ENCODE measurements at regions not wholly inside any gene's neighbourhood (a gene's known extent, or its start where the extent isn't known, plus 50 kb on each side); places are given as distances from the start of the nearest gene placed in this dataset.

DNA sequence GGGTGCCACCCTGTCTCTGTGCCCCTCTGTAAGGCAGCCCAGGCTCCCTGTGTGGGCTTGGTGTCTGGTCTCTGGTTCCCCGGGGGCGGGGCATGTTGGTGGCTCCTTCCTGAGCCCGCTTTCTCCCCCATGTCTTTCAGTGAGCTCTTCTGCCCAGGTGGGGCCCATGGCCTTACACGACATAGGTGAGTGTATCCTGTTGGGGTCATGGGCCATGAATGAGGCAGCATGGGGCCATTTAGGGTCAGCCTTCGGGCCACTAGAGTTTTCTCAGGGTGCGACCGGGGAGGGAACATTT is 195.1 kb downstream of the UBE3A start:
- Histone ChIP-seq H3K36me3 (ENCODE audit: control insufficient read depth in 2 of 4, insufficient read depth in 4 of 4, low read length in 3 of 4) (no peaks in the 10 kb centered on the region), H3K56ac (replicated peaks; ENCODE audit: insufficient read length, low read depth, low read length) (no peak overlapping the region), H3K79me1 (ENCODE audit: low read depth, low read length) (no peaks in the 10 kb centered on the region), H3K23ac (ENCODE audit: insufficient read length) (no peak overlapping the region), H4K8ac (ENCODE audit: extremely low read depth, insufficient read depth, low read length) (no peak overlapping the region), H3K23me2 (ENCODE audit: low read depth, low read length) (no peaks in the 10 kb centered on the region), H2BK5ac (ENCODE audit: low read depth, low read length) (no peak overlapping the region), H3K18ac (ENCODE audit: extremely low read depth, low read length) (no peak overlapping the region), H3K9ac (replicated peaks in 1 of 4; ENCODE audit: extremely low read depth in 1 of 4, low read depth in 3 of 4, low read length in 3 of 4) (no peak overlapping the region), H2AFZ (ENCODE audit: low read length) (no peak overlapping the region), H3K79me2 (ENCODE audit: control insufficient read depth in 1 of 2, insufficient read depth in 2 of 2, low read length in 2 of 2) (no peaks in the 10 kb centered on the region), H4K91ac (replicated peaks; ENCODE audit: insufficient read length, low read length) (no peak overlapping the region), H2BK15ac (ENCODE audit: low read length) (no peak overlapping the region), H4K20me1 (replicated peaks in 1 of 2; ENCODE audit: control insufficient read depth in 1 of 2, insufficient read depth in 2 of 2, low read length in 2 of 2) (no peaks in the 10 kb centered on the region), H4K5ac (ENCODE audit: insufficient read length, low read depth, low read length) (no peak overlapping the region), H2BK20ac (ENCODE audit: low read length) (no peak overlapping the region), H3K27ac (ENCODE audit: low read depth, low read length) (no peak overlapping the region), H2BK12ac (ENCODE audit: low read depth, low read length) (no peak overlapping the region), H3K27me3 (replicated peaks in 1 of 4; ENCODE audit: control insufficient read depth in 3 of 4, extremely low read depth in 1 of 4, insufficient read depth in 3 of 4, low read length in 3 of 4) (no peaks in the 10 kb centered on the region), H3K14ac (ENCODE audit: insufficient read length) (no peak overlapping the region), H2AK5ac (ENCODE audit: low read depth, low read length) (no peak overlapping the region), H3K4me2 (ENCODE audit: insufficient read depth in 1 of 2, low read depth in 2 of 2, low read length in 2 of 2) (no peak overlapping the region), H3K4ac (replicated peaks; ENCODE audit: insufficient read length, low read depth, low read length) (no peak overlapping the region), H2BK120ac (replicated peaks; ENCODE audit: low read depth, low read length) (no peak overlapping the region), H3K4me3 (ENCODE audit: extremely low read depth in 1 of 4, insufficient read depth in 2 of 4, low read depth in 3 of 4, low read length in 4 of 4) (no peak overlapping the region), H3K9me3 (ENCODE audit: insufficient read depth in 2 of 2, low read depth in 1 of 2, low read length in 1 of 2) (peaks cover 64 to 98% of the 10 kb centered on the region in 2 experiments), H3K4me1 (replicated peaks in 1 of 4; ENCODE audit: control insufficient read depth in 3 of 4, insufficient read depth in 4 of 4, low read length in 3 of 4) (no peaks in the 10 kb centered on the region)
- 88% methylated on average over 7 of the region's 7 CpGs; no CpG with 5 or more reads in 1 of the 2 experiments for WGBS, 2 experiments (ENCODE audit: extremely low coverage in 1 of 2, insufficient coverage in 1 of 2, insufficient read length in 1 of 2, insufficient replicate concordance in 2 of 2, low coverage in 1 of 2, low lambda C conversion rate in 2 of 2, missing lambda C conversion rate in 1 of 2)
- ChIA-PET CTCF (ENCODE audit: partially characterized antibody) (no interaction called here), POLR2A (ENCODE audit: partially characterized antibody) (no interaction called here)
- FAIRE-seq (no peak), DNase-seq (ENCODE audit: low read depth in 1 of 2, low spot score in 2 of 2) (no peak)
- TF ChIP-seq GABPA (IDR thresholded peaks at IDR 0.05; ENCODE audit: borderline replicate concordance, insufficient read depth, low read length), result no peak
- no peak for TF ChIP-seq BCL11A (IDR thresholded peaks at IDR 0.05; ENCODE audit: low read depth in 2 of 2, low read length in 2 of 2)
- TF ChIP-seq KDM1A (IDR thresholded peaks at IDR 0.05; ENCODE audit: borderline replicate concordance, low read length), result no peak
- TF ChIP-seq CHD2 (IDR thresholded peaks at IDR 0.05; ENCODE audit: low read length), result no peak
- TF ChIP-seq TCF12 (IDR thresholded peaks at IDR 0.05; ENCODE audit: low read depth, low read length), result no peak
- no peak for TF ChIP-seq CREB1 (IDR thresholded peaks at IDR 0.05)
- TF ChIP-seq, protein P1, sequence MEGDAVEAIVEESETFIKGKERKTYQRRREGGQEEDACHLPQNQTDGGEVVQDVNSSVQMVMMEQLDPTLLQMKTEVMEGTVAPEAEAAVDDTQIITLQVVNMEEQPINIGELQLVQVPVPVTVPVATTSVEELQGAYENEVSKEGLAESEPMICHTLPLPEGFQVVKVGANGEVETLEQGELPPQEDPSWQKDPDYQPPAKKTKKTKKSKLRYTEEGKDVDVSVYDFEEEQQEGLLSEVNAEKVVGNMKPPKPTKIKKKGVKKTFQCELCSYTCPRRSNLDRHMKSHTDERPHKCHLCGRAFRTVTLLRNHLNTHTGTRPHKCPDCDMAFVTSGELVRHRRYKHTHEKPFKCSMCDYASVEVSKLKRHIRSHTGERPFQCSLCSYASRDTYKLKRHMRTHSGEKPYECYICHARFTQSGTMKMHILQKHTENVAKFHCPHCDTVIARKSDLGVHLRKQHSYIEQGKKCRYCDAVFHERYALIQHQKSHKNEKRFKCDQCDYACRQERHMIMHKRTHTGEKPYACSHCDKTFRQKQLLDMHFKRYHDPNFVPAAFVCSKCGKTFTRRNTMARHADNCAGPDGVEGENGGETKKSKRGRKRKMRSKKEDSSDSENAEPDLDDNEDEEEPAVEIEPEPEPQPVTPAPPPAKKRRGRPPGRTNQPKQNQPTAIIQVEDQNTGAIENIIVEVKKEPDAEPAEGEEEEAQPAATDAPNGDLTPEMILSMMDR (IDR thresholded peaks at IDR 0.05; ENCODE audit: control extremely low read depth in 1 of 3, insufficient read depth in 1 of 3, low read depth in 1 of 3, low read length in 3 of 3), result no peak
- TF ChIP-seq, protein P2, sequence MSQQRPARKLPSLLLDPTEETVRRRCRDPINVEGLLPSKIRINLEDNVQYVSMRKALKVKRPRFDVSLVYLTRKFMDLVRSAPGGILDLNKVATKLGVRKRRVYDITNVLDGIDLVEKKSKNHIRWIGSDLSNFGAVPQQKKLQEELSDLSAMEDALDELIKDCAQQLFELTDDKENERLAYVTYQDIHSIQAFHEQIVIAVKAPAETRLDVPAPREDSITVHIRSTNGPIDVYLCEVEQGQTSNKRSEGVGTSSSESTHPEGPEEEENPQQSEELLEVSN (IDR thresholded peaks at IDR 0.05), result no peak
- TF ChIP-seq, protein P3, sequence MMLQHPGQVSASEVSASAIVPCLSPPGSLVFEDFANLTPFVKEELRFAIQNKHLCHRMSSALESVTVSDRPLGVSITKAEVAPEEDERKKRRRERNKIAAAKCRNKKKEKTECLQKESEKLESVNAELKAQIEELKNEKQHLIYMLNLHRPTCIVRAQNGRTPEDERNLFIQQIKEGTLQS (IDR thresholded peaks at IDR 0.05; ENCODE audit: insufficient read depth, low read depth, low read length), result no peak
- TF ChIP-seq RNF2 (IDR thresholded peaks at IDR 0.05; ENCODE audit: borderline replicate concordance, low read depth, low read length, missing control alignments, poor library complexity, severe bottlenecking), result no peak
- TF ChIP-seq SIRT6 (IDR thresholded peaks at IDR 0.05; ENCODE audit: low read length), result no peak
- TF ChIP-seq NANOG (IDR thresholded peaks at IDR 0.05; ENCODE audit: insufficient read depth, low read depth, low read length, poor library complexity, severe bottlenecking), result no peak
